Activated CD8-positive, alpha-beta T cell treated with anti-CD3 and anti-CD28 coated beads for 36 hours (primary cell): ENCODE measurements at regions not wholly inside any gene's neighbourhood (a gene's known extent, or its start where the extent isn't known, plus 50 kb on each side); places are given as distances from the start of the nearest gene placed in this dataset.

Experiments used
- ATAC-seq: fragments of 200-7000 bp; cut with Tn5 transposase; one replicate; pipeline ENCODE4 v1.10.0; 2021; ENCODE audit warnings: mild to moderate bottlenecking, moderate library complexity
- CTCF ChIA-PET: fragments of 350-600 bp; sonication (Branson Sonifier 250); formaldehyde crosslinking; loops from one replicate; lab custom pipeline; 2021; ENCODE audit warnings: antibody characterized with exemption; lab: Charles Lee
- POLR2A ChIA-PET: fragments of 350-600 bp; sonication (Branson Sonifier 250); formaldehyde crosslinking; loops from one replicate; lab custom pipeline; 2021; ENCODE audit warnings: antibody characterized with exemption; lab: Charles Lee
- DNase-seq: peaks from one replicate; pipeline ENCODE4 v3.0.0-alpha.2; 2020
- H3K27ac Mint-ChIP-seq: one replicate; pipeline ENCODE4 v1.8.0; 2021; ENCODE audit warnings: mild to moderate bottlenecking, mixed read lengths
- H3K27me3 Mint-ChIP-seq: one replicate; pipeline ENCODE4 v1.8.0; 2021; ENCODE audit warnings: mixed read lengths
- H3K36me3 Mint-ChIP-seq: one replicate; pipeline ENCODE4 v1.8.0; 2021; ENCODE audit warnings: low read depth, mixed read lengths
- H3K4me1 Mint-ChIP-seq: one replicate; pipeline ENCODE4 v1.8.0; 2021; ENCODE audit warnings: low read depth, mixed read lengths
- H3K4me3 Mint-ChIP-seq: one replicate; pipeline ENCODE4 v1.8.0; 2021; ENCODE audit warnings: mild to moderate bottlenecking, moderate library complexity, mixed read lengths
- H3K9me3 Mint-ChIP-seq: one replicate; pipeline ENCODE4 v1.8.0; 2021; ENCODE audit warnings: mixed read lengths
- intact Hi-C: fragments of 100-400 bp; cut with micrococcal nuclease; formaldehyde crosslinking; loops from one replicate; pipeline ENCODE4 v1.10.0; 2022
- TF ChIP-seq, protein P1 (sequence below): fragments of 200-600 bp; IDR thresholded peaks from one replicate; pipeline ENCODE4 v1.8.0; 2022; ENCODE audit warnings: antibody characterized with exemption, mild to moderate bottlenecking

DNA sequence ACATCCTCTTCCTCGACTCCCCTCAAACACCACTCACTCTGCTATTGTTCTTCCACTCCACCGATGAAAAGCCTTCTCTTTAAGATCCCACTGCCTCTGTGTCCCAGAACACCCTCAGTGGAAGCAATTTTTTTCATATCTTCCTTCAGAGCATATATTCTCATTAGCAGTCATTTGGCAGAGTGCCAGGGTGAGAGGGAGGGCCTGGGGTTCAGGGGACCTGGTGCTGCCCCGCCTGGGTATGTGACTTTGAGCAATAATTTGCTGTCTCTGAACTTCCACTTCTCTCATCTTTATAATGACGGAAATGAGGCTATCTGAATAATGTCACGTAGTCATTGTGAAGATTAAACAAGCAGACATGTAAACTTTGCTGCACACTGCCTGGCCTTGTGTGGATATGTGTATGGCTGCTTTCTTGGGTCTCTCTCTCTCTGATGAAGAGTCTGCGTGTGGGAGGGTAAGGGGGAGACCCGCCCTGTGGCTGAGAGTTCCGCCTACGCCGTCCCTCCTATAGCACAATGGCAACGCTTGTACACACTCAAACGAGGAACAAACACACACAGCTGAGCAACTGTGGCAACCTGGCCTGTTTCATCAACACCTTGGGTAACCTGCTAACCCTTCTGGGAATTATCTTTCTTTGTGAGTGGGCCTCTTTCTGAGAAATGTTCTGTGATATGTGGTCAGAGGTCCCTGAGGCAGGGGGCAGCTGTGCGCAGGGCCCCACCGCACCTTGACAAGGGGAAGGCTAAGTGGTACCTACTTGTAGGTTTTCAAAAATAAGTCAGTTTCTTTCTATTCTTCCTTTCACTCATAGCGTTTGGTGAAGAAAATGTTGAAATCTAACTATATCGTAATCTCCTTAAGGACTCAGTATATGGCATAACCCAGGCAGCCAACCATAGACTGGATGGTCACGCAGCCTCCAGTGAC is 369.8 kb downstream of the SV2B start:
- Mint-ChIP-seq H3K27ac (peak overlapping the region; percentile 82), H3K4me1 (peaks cover 38% of the 10 kb centered on the region), H3K27me3 (peaks cover 5% of the 10 kb centered on the region), H3K9me3 (peaks cover 4% of the 10 kb centered on the region), H3K4me3 (peak overlapping the region; percentile 12), H3K36me3 (no peaks in the 10 kb centered on the region)
- TF ChIP-seq, protein P1, sequence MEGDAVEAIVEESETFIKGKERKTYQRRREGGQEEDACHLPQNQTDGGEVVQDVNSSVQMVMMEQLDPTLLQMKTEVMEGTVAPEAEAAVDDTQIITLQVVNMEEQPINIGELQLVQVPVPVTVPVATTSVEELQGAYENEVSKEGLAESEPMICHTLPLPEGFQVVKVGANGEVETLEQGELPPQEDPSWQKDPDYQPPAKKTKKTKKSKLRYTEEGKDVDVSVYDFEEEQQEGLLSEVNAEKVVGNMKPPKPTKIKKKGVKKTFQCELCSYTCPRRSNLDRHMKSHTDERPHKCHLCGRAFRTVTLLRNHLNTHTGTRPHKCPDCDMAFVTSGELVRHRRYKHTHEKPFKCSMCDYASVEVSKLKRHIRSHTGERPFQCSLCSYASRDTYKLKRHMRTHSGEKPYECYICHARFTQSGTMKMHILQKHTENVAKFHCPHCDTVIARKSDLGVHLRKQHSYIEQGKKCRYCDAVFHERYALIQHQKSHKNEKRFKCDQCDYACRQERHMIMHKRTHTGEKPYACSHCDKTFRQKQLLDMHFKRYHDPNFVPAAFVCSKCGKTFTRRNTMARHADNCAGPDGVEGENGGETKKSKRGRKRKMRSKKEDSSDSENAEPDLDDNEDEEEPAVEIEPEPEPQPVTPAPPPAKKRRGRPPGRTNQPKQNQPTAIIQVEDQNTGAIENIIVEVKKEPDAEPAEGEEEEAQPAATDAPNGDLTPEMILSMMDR = no peak
- intact Hi-C loops = no loop called here
- CTCF ChIA-PET = interaction anchor here (1.3 kb wide), 1 partner anchor 115 kb away, joined by 3 read pairs; no protein-coding TSS in a partner anchor
- DNase-seq (peak; percentile 84), ATAC-seq (peak; percentile 78)
- POLR2A ChIA-PET = interaction anchor here (1.3 kb wide), 1 partner anchor 11 kb away, joined by 3 read pairs; no protein-coding TSS in a partner anchor

DNA sequence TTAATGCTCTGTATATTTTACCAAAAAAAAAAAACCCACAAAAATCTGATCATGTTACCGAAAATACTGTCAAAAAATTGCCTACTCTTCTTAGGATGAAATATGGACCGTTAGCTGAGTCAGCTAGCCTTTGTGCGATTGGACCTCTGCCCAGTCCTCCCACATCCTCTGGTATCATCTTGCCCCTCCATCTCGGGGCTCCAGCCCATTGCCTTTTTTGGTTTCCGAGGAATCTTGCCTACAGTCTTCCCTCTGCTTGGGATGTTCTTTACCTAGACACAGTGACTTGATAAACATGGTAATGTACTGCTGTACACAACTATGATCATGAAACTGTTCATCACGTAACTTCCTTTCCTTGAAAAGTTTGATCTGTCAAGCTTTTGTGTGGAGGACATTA is 371.4 kb downstream of the SV2B start:
- POLR2A ChIA-PET = interaction anchor here (1.0 kb wide), 1 partner anchor 40 kb away, joined by 3 read pairs; no protein-coding TSS in a partner anchor
- peaks cover 38% of the 10 kb centered on the region for H3K4me1 Mint-ChIP-seq
- ATAC-seq (no peak), DNase-seq (peak; percentile 31)
- peaks cover 5% of the 10 kb centered on the region for H3K27me3 Mint-ChIP-seq
- H3K4me3 Mint-ChIP-seq = no peak overlapping the region
- H3K9me3 Mint-ChIP-seq = peaks cover 4% of the 10 kb centered on the region
- intact Hi-C loops = no loop called here
- no peaks in the 10 kb centered on the region for H3K36me3 Mint-ChIP-seq
- peak overlapping the region; percentile 67 for H3K27ac Mint-ChIP-seq
- TF ChIP-seq, protein P1 = no peak
- CTCF ChIA-PET = no interaction called here

DNA sequence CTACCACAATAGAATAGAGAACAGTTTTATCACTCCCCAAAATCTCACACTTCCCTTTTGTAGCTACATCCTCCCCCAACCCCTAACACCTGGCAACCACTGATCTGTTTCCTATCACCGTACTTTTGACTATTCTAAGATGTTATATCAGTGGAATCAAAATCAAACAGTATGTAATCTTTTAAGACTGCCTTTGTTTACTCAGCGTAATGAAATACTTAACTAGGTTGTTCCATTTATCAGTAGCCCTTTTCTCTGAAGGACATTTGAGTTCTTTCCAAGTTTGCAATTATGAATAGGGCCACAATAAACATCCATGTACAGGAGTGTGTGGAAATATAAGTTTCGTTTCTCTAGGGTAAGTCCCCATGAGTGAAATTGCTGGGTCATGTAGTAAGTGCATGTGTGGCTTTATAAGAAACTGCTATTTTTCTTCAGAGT is 372.3 kb downstream of the SV2B start:
- no peaks in the 10 kb centered on the region for H3K36me3 Mint-ChIP-seq
- peak; percentile 48 for ATAC-seq
- TF ChIP-seq, protein P1 = no peak
- H3K4me1 Mint-ChIP-seq = peaks cover 38% of the 10 kb centered on the region
- ChIA-PET POLR2A (interaction anchor here (0.6 to 1.0 kb wide), 2 partner anchors 39 to 1508 kb away, joined by 3 read pairs; no protein-coding TSS in a partner anchor), CTCF (no interaction called here)
- peak overlapping the region; percentile 55 for H3K27ac Mint-ChIP-seq
- peaks cover 9% of the 10 kb centered on the region for H3K27me3 Mint-ChIP-seq
- DNase-seq = peak; percentile 54
- intact Hi-C loops = no loop called here
- peaks cover 4% of the 10 kb centered on the region for H3K9me3 Mint-ChIP-seq
- no peak overlapping the region for H3K4me3 Mint-ChIP-seq

DNA sequence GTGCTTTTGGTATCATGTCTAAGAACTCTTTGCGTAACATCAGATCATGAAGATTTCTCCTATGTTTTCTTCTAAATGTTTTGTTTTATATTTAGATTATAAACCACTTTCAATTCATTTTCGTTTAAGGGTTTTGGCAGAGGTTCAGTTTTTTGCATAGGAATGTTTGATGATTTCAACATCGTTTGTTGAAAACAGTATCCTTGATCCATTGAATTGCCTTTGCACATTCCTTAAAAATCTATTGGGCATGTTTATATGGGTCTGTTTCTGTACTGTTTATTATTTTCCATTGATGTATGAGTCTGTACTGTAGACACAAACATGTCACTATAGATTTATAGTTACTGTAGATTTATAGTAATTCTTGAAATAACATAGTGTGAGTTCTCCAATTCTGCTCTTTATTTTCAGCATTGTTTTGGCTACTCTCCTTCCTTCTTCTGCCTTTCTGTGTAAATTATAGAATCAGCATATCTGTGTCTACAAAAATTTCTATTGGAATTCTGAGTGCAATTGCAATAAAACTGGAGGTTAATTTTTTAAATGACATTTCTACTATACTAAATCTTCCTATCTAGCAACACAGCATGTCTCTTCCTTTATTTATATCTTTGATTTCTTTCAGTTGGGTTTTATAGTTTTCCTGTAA is 374.0 kb downstream of the SV2B start:
- H3K9me3 Mint-ChIP-seq = peaks cover 4% of the 10 kb centered on the region
- ChIA-PET CTCF (no interaction called here), POLR2A (no interaction called here)
- no peaks in the 10 kb centered on the region for H3K36me3 Mint-ChIP-seq
- no peak overlapping the region for H3K4me3 Mint-ChIP-seq
- H3K4me1 Mint-ChIP-seq = peaks cover 39% of the 10 kb centered on the region
- TF ChIP-seq, protein P1 = no peak
- peaks cover 8% of the 10 kb centered on the region for H3K27me3 Mint-ChIP-seq
- H3K27ac Mint-ChIP-seq = no peak overlapping the region
- DNase-seq (no peak), ATAC-seq (no peak)
- intact Hi-C loops = no loop called here
